RWPE1 (cell line): ENCODE measurements at regions not wholly inside any gene's neighbourhood (a gene's known extent, or its start where the extent isn't known, plus 50 kb on each side); places are given as distances from the start of the nearest gene placed in this dataset.

Experiments used
- CTCF ChIA-PET: fragments of 350-600 bp; sonication (Branson Sonifier 250); formaldehyde crosslinking; extraction: SDS; loops from one replicate; lab custom pipeline; 2021; lab: Yijun Ruan, JAX
- POLR2A ChIA-PET: fragments of 400-600 bp; formaldehyde crosslinking; extraction: SDS; loops from one replicate; lab custom pipeline; 2020; ENCODE audit warnings: antibody characterized with exemption; ENCODE audit not compliant: low non-redundant PET; lab: Yijun Ruan, JAX
- DNase-seq: peaks from one replicate; pipeline ENCODE4 v3.0.0; 2012; ENCODE audit warnings: low spot score
- H3K27ac ChIP-seq: fragments of 450-650 bp; 2 replicates; pipeline ENCODE4 v1.5.1; 2017
- TF ChIP-seq, protein P1 (sequence below): fragments of 450-650 bp; conservative IDR thresholded peaks from 2 replicates; pipeline ENCODE4 v1.5.1; 2017; ENCODE audit warnings: low read depth, mild to moderate bottlenecking

DNA sequence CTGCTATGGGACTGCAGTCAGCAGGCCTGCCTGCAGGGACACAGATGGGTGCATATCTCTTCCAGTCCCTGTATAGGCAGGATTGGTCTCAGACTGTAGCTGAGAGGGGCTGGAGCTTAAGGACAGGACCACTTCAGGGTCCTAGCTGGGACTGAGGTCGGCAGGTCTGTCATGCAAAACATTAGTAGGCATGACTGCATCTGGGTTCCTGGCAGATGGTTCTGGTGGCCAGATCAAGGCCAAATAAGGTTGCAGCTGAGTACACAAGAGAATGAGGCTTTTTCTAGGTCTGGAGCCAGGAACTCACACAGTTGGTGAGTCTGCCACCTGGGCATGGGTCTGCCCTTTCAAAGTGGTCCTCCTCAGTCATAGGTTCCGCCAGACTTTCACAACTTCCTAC is 155.8 kb downstream of the TPH2 start:
- DNase-seq, result no peak
- CTCF ChIA-PET, result no interaction called here

DNA sequence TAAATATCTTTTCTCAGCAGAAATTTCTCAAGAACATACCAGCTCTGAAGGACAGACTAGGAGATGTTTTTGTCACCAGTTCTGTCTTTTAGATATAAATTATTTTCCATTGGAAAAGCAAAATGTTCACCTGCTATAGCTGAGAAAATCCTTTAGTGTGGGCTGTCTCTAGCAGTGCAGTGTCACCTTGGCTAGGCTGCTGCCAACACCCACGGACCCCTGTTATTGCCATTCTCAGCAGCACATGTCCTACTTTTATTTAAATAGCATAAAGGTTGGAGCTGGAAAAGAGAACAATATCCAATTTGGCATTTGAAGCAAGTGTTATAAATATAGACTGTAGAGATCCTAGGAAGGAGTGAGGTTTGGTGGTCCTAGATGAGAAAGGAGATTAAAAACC is 156.4 kb downstream of the TPH2 start:
- ChIA-PET POLR2A (no interaction called here), CTCF (no interaction called here)
- TF ChIP-seq, protein P1, sequence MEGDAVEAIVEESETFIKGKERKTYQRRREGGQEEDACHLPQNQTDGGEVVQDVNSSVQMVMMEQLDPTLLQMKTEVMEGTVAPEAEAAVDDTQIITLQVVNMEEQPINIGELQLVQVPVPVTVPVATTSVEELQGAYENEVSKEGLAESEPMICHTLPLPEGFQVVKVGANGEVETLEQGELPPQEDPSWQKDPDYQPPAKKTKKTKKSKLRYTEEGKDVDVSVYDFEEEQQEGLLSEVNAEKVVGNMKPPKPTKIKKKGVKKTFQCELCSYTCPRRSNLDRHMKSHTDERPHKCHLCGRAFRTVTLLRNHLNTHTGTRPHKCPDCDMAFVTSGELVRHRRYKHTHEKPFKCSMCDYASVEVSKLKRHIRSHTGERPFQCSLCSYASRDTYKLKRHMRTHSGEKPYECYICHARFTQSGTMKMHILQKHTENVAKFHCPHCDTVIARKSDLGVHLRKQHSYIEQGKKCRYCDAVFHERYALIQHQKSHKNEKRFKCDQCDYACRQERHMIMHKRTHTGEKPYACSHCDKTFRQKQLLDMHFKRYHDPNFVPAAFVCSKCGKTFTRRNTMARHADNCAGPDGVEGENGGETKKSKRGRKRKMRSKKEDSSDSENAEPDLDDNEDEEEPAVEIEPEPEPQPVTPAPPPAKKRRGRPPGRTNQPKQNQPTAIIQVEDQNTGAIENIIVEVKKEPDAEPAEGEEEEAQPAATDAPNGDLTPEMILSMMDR, result no peak
- no peak for DNase-seq
- no peak overlapping the region for H3K27ac ChIP-seq

More for the DNA sequence above, 155.8 kb downstream of the TPH2 start:
- POLR2A ChIA-PET, result no interaction called here
- no peak overlapping the region for H3K27ac ChIP-seq
- TF ChIP-seq, protein P1, result no peak

DNA sequence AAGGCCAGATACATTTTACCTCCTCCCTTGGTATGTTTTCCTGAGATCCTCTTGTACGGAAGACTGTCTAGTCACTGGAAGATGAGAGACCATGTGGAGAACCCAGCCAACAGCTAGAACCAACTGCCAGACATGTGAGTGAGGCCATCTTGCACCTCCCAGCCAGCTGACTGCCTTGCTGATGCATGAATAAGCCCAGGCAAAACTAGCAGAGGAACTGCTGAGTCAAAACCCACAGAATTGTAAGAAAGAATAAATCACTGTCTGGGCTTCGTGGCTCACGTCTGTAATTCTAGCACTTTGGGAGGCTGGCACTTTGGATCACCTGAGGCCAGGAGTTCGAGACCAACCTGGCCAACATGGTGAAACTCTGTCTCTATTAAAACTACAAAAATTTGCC is 160.0 kb downstream of the TPH2 start:
- no peak for DNase-seq
- no peak overlapping the region for H3K27ac ChIP-seq
- POLR2A ChIA-PET, result no interaction called here
- CTCF ChIA-PET, result no interaction called here
- TF ChIP-seq, protein P1, result no peak

DNA sequence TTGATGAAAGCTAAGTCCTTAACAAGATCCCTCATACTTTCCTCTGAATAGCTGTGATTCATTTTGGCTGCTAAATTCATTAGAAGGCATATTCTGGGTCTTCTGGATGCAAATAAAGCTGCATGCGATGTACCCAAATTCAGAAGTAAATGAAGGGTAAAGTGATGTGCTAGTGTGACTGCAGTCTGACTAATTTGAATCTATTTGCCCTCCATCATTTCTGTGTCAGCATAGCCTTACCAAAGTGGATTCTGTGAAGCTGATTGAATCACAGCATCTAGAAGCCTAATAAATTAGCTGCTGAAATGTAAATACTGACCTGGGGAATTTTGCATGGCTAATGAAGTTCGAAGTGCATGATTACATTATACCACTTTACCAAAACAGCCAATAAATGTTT is 162.2 kb downstream of the TPH2 start:
- TF ChIP-seq, protein P1, result no peak
- no peak for DNase-seq
- no peak overlapping the region for H3K27ac ChIP-seq
- ChIA-PET POLR2A (no interaction called here), CTCF (interaction anchor here (0.6 kb wide), 1 partner anchor 40 kb away, joined by 4 read pairs; no protein-coding TSS in a partner anchor)

DNA sequence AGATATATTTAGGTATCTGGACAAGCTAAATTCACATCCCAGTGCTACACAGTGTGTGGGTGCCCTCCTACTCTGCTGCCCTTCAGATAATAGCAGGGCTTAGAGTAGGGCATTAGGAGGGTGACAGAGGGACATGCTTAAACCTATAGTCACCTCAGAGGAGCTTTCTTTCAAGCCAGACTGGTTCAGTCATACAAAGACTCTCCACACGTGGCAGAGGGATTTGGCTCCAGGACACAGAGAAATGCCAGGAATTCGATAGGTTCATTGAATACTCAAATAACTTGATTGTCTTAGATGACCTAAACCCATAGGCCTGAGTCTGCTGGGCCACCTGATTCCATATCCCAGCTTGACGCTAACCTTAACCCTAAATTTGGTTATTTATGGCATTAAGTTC is 163.5 kb downstream of the TPH2 start:
- POLR2A ChIA-PET, result no interaction called here
- TF ChIP-seq, protein P1, result no peak
- CTCF ChIA-PET, result no interaction called here
- no peak overlapping the region for H3K27ac ChIP-seq
- DNase-seq, result no peak

DNA sequence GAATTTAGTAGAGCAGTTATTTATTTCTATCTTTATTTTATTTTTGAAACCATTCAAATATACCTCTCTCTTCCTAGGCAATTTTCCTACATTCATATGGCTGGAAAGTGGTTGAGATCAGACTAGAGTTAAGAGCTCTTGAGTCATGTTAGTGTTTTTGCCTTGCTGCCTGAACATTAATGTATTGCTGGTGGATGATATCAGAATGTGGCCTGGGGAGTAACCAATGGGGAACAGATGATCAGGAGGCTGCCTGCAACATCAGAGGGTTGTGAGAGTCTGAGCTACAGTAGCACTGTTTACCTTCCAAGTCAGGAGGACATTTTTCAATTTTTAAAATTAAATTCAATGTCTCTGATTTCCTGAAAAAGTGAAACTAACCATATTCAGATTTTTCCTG is 166.3 kb upstream of the TRHDE start:
- TF ChIP-seq, protein P1, result no peak
- H3K27ac ChIP-seq, result no peak overlapping the region
- CTCF ChIA-PET, result interaction anchor here (0.7 kb wide), 1 partner anchor 82 kb away, joined by 4 read pairs; no protein-coding TSS in a partner anchor
- POLR2A ChIA-PET, result no interaction called here
- no peak for DNase-seq
